NCI-H1417 (cell line): ENCODE measurements at regions not wholly inside any gene's neighbourhood (a gene's known extent, or its start where the extent isn't known, plus 50 kb on each side); places are given as distances from the start of the nearest gene placed in this dataset.
A peak's percentile ranks its signal among the peaks of the same experiment; 100 is the strongest.

Experiments used
- DNase-seq, 3 experiments: peaks; one replicate each; lab custom pipeline; 2025; lab: John Stamatoyannopoulos, UW

- DNase-seq, result no peak
These were observed 233.0 kb upstream of the MAF start for GRCh38 chr16:79833559-79833958.

DNA sequence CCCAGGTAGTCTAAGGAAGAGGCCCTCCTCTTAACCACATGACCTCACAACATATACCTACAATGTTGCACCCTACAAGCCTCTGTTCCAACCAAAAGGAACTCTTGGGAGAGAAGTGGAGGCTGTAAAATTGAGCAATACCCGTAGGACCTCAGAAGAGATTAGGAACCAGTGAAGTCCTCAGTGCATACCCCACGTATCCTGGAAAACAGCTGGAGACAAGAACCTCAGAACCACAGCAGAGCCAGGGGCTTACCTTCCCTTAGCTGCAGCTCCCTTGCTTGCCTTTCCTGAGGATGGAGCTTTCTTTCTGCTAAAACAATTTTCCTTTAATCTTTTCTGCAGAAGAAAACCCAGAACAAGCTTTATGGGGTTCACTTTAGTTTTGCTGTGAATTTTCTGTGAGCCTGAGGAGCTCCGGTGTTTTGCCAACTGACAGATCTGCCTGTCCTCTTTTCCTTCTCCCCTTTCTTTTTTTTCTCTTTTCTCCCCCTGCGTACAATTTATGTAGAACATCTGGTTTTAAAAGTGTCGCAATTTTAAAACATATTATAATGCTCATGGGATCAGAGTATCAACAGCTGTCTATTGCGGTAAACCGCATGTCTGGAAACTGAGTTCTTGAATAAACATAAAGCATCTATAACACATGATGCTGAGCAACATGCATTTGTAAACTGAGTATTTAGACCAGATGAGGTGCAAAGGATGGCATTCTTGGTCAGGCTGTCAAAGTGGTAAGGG, 226.4 kb upstream of the MAF start:
- no peak for DNase-seq

- no peak for DNase-seq
These were observed 224.5 kb upstream of the MAF start for GRCh38 chr16:79825002-79825401.

GRCh38 chr16:79823639-79824038, 223.1 kb upstream of the MAF start:
- DNase-seq, result no peak

GRCh38 chr16:79821911-79822310, 221.4 kb upstream of the MAF start:
- DNase-seq, result peak in 1 of 3 experiments; percentile 52

- no peak for DNase-seq
These were observed 215.6 kb upstream of the MAF start for GRCh38 chr16:79816081-79816497.

DNA sequence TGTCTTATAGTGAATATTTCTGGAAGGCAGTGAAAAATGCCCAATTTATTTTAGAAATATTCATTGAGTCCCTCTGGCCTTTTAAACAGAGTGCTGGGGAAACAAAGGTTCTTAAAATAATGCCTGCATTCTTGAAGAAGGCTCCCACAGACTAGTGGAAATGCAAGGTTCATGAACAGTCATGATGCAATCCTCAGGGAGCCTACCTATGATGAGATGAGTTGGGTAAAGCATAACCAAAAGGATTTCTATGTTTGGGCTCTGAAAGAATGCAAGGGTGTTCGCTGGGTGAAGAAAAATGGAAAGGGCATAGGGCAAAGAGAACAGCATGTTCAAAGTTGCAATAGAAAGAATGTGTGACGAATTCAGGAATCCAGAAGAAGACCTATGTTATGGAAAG, 214.5 kb upstream of the MAF start:
- no peak for DNase-seq

DNA sequence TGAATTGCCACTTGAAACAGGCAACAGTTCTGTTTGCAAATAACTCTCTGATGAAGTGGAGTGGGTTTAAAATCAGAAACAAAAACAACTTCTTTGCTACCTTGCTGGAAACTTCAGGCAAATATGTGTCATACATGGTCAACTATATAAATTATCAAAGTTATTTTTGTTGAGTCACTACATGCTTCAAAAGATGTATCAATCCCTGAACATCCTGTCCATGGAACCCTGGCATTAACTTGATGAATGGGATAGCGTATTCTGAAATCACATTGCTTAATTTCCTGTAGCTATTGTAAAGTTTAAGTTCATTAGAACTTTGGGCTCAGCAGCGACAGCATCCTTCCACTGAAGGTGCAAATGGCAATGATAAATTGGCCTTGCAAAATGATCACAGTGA, 213.6 kb upstream of the MAF start:
- no peak for DNase-seq

DNA sequence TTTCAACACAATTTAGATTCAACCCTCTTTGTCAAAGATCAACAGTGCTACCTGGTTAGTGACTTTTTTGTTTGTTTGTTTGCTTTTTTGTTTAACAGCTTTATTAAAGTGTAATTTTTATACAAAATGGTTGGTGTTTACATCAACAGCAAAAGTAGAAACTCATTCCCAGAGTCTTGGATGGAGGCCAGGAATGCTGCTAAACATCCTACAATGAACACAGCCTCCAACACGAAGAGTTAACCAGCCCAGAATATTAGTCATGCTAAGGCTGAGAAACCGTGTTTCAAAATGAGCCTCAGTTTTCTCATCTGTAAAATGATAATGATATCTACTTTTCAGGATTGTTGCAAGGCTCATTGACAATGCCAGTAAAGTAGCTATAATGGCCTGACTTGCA, 211.0 kb upstream of the MAF start:
- no peak for DNase-seq

DNA sequence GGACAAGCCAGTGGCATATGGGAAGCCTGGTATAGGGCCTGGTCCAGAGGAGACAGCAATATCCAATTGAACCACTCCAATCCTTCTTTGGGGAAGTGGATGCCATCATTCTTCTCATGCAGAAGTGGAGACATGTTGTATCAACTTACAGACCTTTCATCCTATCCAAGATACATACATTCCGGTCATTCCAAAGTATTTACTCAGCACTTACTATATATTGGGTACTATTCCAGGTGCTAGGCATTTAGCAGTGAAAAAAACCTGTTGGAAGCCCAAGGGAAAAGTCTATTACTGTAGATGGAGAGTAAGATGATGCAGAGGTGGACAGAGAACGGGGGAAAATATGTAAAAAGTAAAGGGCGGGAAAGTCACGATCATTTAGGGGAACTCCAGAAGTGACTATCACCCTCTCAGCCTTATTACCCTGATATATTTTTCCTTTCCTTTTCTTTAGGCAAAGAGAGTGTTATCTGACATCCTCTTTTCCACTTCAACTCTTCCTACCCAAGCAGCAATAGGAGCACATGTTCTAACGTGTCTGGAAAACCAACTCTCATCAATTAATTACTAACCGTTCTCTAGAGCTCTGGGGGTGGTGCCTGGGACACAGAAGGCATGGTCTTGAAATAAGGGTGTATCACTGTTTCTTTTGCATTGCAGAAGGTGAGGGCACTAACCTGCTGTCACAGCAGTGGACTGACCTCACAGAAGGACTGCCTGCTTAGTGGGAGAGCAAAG, 210.1 kb upstream of the MAF start:
- DNase-seq, result no peak

GRCh38 chr16:79809376-79809775, 208.8 kb upstream of the MAF start:
- DNase-seq, result no peak

- no peak for DNase-seq
These were observed 208.2 kb upstream of the MAF start for GRCh38 chr16:79808731-79809130.

GRCh38 chr16:79806757-79807156, 206.2 kb upstream of the MAF start:
- no peak for DNase-seq

- no peak for DNase-seq
These were observed 205.1 kb upstream of the MAF start for GRCh38 chr16:79805621-79806020.

GRCh38 chr16:79801646-79802045, 201.1 kb upstream of the MAF start:
- DNase-seq, result no peak

- no peak for DNase-seq
These were observed 199.6 kb upstream of the MAF start for GRCh38 chr16:79800016-79800608.

DNA sequence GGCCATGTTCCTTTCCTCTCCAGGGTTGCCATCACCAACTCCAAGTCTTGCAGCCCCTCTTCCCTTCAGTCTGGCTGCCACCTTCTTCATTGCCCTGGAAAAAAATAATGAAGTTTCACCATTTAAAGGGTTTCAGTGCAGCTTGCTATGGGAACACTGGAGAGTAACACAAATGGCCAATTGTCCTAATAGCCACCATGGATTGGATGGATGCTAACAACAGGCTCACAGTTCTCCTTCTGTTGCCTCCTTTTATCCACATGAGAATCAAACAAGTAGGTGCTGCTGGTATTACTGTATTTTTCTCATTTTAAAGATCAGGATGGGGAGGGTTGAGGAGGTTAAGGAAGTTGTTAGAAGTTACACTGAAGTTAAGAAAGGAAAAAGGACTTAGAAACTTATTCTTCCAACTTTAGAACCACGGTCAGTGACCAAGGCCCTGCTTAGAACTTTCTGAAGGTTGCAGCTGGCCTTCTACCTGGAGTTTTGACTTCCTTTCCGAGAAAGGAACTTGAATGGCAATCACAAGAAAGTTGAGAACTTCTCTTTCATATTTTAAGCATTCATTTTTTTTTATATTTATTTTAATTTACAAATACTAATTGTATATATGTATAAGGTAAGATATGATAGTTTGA, 198.0 kb upstream of the MAF start:
- no peak for DNase-seq

DNA sequence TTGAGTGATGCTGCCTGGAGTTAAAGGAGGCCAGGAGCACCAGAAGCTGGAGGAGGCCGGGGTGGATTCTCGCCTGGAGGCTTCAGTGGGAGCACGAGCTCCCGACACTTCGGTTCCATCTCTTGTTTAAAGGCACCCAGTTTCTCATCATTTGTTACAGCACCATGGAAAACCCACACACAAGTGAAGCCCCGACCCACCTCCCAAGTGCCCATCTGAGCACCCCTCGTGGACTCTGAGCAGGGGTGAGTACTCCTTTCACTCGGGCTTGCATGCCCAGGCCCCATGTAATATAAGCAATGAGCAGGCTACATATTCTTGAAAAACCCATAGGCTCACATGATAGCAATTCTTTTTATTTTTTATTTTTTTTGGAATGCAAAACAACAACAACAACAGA, 196.9 kb upstream of the MAF start:
- no peak for DNase-seq

DNA sequence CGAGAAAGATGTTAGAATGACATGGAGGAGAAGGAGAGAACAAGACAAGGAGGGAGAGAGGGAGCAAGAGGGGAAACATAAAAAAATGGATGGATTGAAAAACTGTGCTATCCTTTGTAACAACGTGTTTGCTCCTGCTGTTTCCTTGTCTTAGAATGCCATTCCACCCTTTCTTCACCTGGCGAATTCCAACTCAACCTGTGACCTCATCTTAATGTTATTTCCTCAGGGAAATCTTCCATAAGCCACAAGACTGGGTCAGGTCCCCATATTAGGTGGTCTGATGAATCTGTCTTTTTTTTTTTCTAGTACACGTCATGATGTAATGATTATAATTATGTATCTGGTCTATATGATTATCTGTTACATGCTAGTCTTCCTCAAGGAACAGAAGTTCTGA, 195.0 kb upstream of the MAF start:
- no peak for DNase-seq

DNA sequence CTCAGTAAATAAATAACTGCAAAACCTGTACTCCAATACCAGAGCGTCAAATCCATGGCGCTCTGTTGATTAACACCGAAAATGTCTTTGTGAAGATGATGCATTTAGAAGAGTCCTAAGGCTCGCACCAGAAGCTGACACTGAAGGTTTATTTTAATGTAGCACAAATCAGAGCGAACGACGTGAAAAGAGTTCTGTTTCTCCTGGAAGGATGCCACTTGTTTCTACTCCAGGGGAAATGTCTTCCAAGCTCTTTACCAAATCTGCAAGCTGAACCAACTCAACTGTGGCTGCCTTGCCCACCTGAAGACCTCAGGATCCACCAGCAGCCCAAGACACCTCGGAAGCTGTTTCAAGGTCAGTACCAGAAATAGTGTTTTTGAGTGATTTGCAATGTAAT, 194.4 kb upstream of the MAF start:
- DNase-seq, result no peak

DNA sequence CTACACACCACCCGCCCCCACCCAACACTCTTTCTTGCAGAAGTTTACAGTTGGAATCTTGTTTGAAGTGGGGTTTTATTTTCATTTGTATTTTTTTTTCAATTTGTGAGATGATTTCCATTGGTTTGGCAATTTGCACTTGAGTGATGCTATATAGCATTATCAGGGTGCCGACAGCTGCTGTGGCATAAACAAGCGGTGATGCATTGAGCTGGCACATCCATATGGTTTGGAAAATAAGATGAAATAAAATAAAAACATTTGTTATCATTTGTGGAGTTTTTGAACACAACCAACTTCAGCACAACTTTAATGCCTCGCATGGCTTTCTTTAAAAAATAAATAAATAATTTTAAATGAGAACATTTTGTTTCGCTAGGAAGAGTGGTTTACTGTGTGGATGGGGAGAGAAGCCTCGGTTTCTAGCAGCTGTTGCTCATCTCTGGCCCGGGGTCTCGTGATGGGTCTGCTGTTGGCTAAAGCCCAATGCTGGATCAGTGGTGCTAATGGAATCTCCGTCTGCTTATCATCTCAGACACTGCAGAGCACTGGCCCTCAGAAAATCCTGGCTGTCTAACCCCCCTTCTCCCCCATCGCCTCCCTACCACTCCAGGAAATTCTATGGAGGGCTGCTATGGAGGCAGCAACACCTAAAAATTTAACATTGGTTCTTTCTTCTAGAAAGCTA, 192.3 kb upstream of the MAF start:
- DNase-seq, result no peak

DNA sequence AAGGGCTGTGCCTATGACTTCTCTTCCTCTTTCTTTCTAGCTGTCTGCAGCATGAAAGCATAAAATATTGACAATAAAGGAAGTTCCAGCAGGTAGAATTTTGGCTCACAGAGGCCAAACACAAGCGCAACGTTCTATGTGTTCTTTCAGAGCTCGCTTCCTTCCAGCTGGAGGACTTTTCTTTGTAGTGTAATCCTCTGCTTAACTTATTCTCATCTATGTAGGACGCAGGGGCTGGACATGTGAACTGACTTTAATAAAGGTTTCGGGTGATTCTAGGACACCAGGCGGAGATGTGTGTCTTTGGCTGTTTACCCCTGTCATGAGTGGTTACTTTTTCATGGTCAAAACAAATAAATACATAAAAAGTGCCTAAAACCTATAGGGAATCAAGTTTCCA, 191.5 kb upstream of the MAF start:
- no peak for DNase-seq
